Spinal cord (tissue), 9 donors: ENCODE measurements at regions not wholly inside any gene's neighbourhood (a gene's known extent, or its start where the extent isn't known, plus 50 kb on each side); places are given as distances from the start of the nearest gene placed in this dataset.
A peak's percentile ranks its signal among the peaks of the same experiment; 100 is the strongest.

ENCODE experiments used
- DNase-seq, 6 donors: peaks; one replicate each; pipeline versions ENCODE4 v3.0.0 to v3.0.0-alpha.2; 2013 to 2015; ENCODE audit warnings: low spot score in 6 of 6, low read depth in 4 of 6
- H3K27ac ChIP-seq: one replicate; pipeline ENCODE4 v1.5.1; 2013; ENCODE audit warnings: low read depth, low read length, control low read depth
- H3K27me3 ChIP-seq: one replicate; pipeline ENCODE4 v1.6.1; 2013; ENCODE audit warnings: low read length; ENCODE audit not compliant: control insufficient read depth, insufficient read depth
- H3K36me3 ChIP-seq: one replicate; pipeline ENCODE4 v1.6.1; 2013; ENCODE audit warnings: low read length; ENCODE audit not compliant: control insufficient read depth, insufficient read depth
- H3K4me1 ChIP-seq: one replicate; pipeline ENCODE4 v1.6.1; 2013; ENCODE audit warnings: low read length; ENCODE audit not compliant: control insufficient read depth, insufficient read depth
- H3K4me3 ChIP-seq: one replicate; pipeline ENCODE4 v1.5.1; 2013; ENCODE audit warnings: low read depth, low read length, control low read depth
- H3K9me3 ChIP-seq: one replicate; pipeline ENCODE4 v1.6.1; 2013; ENCODE audit warnings: low read length; ENCODE audit not compliant: control insufficient read depth, insufficient read depth
- WGBS: methylation state at CpG from one replicate; pipeline ENCODE4 v1.1.5; 2013; ENCODE audit warnings: missing lambda C conversion rate; ENCODE audit not compliant: insufficient coverage; 5-methylcytosine and 5-hydroxymethylcytosine counted together
- donor health status: healthy.

DNA sequence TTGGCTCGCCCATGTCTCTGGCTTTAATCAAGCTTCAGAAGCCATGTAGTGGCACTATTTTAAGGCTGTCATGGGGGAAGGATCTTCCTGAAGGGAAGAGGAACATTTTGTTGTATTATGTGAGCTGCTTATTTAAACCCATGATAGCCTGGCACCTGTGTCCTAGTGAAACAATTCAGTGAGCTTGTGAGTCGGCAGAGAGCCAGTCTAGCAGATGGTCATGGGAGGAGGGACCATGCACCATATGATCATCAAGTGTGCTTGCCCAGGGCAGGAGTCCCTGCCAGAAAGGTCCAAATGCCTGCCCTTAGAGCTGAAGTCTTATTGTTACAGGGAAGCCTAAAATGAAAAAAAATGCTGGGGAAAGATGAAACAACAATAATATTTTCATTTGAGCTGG, 132.9 kb downstream of the PRDM13 start:
- Histone ChIP-seq H3K27ac (no peak overlapping the region), H3K4me1 (no peaks in the 10 kb centered on the region), H3K4me3 (no peak overlapping the region), H3K27me3 (peaks cover 2% of the 10 kb centered on the region), H3K9me3 (no peaks in the 10 kb centered on the region), H3K36me3 (no peaks in the 10 kb centered on the region)
- DNase-seq: peak in 2 of 6 donors; percentile 73 to 83
- WGBS: 50% methylated on average over 2 of the region's 2 CpGs

DNA sequence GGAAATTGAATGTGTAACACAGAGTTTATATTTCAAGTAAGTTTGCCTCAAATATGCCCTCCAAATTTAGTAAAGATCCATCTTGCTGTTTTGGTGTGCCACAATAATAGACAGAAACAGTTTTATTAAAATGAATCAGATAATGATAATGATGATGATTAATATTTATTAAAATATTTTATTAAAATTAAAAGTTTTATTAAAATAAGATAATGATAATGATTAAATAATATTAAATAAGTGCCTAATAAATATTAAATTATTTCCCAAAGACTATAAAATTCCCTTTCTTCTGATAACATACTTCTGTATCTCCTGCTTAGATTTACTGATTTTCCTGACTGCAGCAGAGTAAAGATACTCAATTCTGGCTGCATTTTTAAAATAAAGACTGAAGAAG, 134.5 kb downstream of the PRDM13 start:
- no peak for DNase-seq
- no peaks in the 10 kb centered on the region for H3K9me3 ChIP-seq
- no peak overlapping the region for H3K27ac ChIP-seq
- H3K36me3 ChIP-seq: no peaks in the 10 kb centered on the region
- H3K4me3 ChIP-seq: no peak overlapping the region
- no peaks in the 10 kb centered on the region for H3K4me1 ChIP-seq
- H3K27me3 ChIP-seq: peaks cover 2% of the 10 kb centered on the region

DNA sequence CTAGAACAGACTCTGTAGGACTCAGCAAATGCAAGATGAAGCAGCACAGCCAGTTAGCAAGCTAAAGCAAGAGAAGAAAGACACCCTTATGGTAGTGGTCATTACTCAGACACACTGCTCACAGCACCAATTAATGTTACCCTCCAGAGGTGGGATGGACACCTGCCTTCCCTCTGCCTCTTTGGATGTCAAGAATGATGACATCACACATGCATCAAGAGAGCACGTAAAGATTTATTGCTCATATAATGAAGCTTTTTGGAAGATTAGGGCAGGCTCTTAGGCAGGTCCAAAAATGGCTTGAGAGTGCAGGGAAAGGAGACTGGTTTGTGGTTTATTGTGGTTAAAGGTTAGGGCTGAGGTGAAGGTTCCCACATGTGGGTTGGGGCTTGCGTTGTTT, 137.0 kb downstream of the PRDM13 start:
- Histone ChIP-seq H3K4me1 (no peaks in the 10 kb centered on the region), H3K27ac (no peak overlapping the region), H3K9me3 (no peaks in the 10 kb centered on the region), H3K27me3 (peaks cover 2% of the 10 kb centered on the region), H3K36me3 (no peaks in the 10 kb centered on the region), H3K4me3 (no peak overlapping the region)
- WGBS: 89% methylated on average over 1 of the region's 2 CpGs
- no peak for DNase-seq

DNA sequence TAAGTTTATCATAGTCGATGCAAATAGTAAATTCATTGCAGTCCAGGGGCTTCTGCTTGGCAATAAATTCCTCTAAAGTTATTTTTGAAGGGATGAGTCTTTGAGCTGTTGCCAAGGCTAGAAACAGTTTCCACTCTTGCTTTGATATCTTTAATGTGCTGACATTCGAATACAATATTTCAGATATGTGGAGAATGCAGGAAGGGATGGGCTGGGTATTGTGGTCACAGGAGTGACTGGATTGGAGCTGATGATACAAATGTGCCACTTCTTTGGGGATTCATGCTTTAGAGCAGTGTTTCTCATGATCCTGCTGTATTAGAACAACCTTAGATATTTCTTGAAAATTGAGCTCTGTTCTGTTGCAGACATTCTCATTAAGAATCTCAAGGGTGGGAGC, 139.0 kb downstream of the PRDM13 start:
- Histone ChIP-seq H3K27ac (no peak overlapping the region), H3K4me1 (no peaks in the 10 kb centered on the region), H3K9me3 (no peaks in the 10 kb centered on the region), H3K27me3 (peaks cover 2% of the 10 kb centered on the region), H3K36me3 (no peaks in the 10 kb centered on the region), H3K4me3 (no peak overlapping the region)
- no peak for DNase-seq
- 86% methylated on average over 1 of the region's 2 CpGs for WGBS

DNA sequence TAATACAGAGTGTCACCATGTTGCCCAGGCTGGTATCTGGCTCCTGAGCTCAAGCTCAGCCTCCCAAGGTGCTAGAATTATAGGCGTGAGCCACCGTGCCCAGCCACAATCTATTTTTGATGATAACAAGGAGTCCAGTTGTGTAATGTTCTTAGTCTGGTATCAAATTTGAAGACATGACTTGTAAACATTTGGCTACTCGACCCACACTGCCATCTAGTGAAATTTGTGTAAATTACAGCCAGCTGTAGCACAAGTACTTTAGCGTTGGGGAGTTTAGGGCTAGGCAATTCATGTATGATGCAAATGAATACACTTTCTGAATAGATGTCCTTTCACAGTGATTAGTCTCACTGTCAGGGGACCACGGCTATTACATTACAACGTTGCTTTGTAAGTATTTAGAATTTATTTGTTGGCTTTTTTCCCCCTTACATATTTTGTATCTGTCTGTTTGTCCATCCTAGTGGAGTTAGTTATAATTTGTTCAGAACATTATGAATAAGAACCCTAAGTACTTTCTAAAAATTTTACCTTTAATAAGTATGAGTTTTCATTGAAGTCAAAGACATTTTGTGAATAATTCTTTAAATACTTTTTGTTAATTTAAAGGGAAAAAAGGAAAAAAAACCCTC, 139.7 kb downstream of the PRDM13 start:
- no peaks in the 10 kb centered on the region for H3K36me3 ChIP-seq
- peak; percentile 49 to 93 (median 63) for DNase-seq
- no peaks in the 10 kb centered on the region for H3K4me1 ChIP-seq
- H3K9me3 ChIP-seq: no peaks in the 10 kb centered on the region
- WGBS: no CpG with 5 or more reads among the region's 6 CpGs
- H3K4me3 ChIP-seq: no peak overlapping the region
- peaks cover 2% of the 10 kb centered on the region for H3K27me3 ChIP-seq
- H3K27ac ChIP-seq: no peak overlapping the region

DNA sequence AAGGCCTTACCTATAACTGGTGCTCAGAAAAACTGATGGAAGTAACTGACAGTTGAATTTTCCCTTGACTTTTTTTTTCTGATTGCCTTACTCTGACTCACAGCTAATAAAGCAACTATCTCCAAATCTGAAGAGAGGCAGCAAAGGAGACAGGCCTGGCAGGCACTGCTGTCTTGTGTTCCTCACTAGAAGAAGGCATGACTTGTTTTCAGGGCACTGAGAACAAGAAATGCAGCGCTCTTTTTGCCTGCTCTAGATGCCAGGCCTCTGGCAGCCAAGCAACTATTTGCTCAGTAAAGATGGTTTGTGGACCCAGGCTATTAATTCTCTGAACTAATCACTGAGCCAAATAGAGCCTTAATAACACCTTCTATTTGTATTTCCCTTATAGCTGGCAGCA, 155.1 kb downstream of the PRDM13 start:
- no peaks in the 10 kb centered on the region for H3K4me1 ChIP-seq
- no peak overlapping the region for H3K4me3 ChIP-seq
- no peak overlapping the region for H3K27ac ChIP-seq
- DNase-seq: peak in 1 of 6 donors; percentile 11
- no peaks in the 10 kb centered on the region for H3K36me3 ChIP-seq
- WGBS: 63% methylated on average over 1 of the region's 1 CpG
- no peaks in the 10 kb centered on the region for H3K9me3 ChIP-seq
- no peaks in the 10 kb centered on the region for H3K27me3 ChIP-seq

DNA sequence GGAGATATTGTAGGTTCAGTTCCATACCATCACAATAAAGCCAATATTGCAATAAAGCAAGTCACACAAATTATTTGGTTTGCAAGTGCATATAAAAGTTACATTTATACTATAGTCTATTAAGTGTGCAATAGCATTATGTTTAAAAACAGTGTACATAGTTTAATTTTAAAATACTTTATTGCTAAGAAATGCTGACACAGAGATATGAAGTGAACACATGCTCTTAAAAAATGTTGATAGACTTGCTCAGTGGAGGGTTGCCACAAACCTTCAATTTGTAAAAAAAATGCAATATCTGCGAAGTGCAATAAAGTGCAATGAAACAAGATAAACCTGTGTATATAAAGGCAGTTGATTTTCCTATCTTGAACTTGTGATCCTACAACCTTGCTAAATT, 161.5 kb downstream of the PRDM13 start:
- no peaks in the 10 kb centered on the region for H3K27me3 ChIP-seq
- WGBS: 100% methylated on average over 1 of the region's 1 CpG
- H3K4me1 ChIP-seq: no peaks in the 10 kb centered on the region
- no peaks in the 10 kb centered on the region for H3K36me3 ChIP-seq
- no peak overlapping the region for H3K4me3 ChIP-seq
- H3K27ac ChIP-seq: no peak overlapping the region
- H3K9me3 ChIP-seq: no peaks in the 10 kb centered on the region
- no peak for DNase-seq

DNA sequence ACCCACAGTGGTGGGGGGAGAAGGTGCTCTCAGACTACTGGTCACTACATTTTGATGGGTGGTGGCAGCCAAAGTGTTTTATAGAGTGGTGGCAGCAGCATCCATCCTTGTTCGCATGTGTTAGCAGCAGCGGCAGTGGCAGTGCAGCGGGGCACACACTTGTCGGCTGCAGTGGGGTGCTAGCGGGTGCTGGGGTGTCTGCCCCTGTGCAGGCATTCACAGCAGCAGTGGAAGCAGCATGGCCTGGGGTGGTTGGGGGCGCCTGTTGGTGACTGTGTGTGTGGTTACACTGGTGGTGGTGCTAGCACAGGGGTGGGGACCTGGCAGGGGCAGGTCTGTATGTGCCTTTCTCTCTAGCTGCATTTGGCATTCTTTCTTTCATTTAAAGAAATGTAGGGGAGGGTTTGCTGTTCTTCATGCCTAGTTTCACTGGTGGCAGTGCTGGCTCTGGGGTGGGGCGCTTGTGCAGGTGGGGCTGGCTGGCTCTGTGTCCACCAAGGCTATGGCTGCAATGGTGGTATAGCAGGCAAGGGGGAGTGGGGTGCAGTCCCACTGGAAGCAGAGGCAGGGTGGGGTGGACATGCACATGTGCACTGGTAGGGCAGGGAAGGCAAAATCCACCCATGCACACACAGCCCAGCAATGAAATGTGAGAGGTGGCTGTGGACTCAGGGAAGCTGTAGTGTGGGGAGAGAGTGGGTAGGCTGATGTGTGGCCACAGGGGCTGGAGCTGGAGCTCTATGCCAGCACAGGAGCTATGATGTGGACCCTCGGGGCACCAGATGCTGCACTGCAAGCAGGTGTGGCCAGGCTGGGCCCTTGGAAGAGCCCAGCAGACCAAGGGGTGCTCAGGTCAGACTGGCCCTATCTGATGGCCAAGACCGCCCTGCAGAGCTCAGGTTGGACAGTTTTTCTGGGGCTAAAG, 173.3 kb downstream of the PRDM13 start:
- no peak overlapping the region for H3K27ac ChIP-seq
- WGBS: 89% methylated on average over 9 of the region's 9 CpGs
- no peaks in the 10 kb centered on the region for H3K27me3 ChIP-seq
- no peak overlapping the region for H3K4me3 ChIP-seq
- no peak for DNase-seq
- H3K9me3 ChIP-seq: no peaks in the 10 kb centered on the region
- H3K4me1 ChIP-seq: no peaks in the 10 kb centered on the region
- no peaks in the 10 kb centered on the region for H3K36me3 ChIP-seq

DNA sequence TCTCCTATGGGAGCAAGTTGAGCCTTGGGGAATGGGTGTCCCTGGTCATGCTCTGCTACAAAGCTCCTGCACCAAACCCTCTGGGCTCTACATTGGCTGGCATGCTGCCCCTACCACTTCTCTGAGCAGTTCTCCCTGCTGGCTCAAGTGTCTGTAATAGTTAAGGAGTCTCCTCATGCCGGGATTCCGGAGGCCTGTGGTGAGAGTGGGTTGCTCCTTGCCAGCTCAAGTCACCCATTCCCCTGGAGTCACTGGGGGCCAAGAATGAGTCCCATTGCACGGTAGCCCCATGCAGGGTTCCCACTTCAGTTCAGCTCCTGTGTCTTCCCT, 173.9 kb downstream of the PRDM13 start:
- no peaks in the 10 kb centered on the region for H3K36me3 ChIP-seq
- H3K9me3 ChIP-seq: no peaks in the 10 kb centered on the region
- WGBS: 83% methylated on average over 1 of the region's 3 CpGs
- no peak overlapping the region for H3K27ac ChIP-seq
- H3K4me1 ChIP-seq: no peaks in the 10 kb centered on the region
- H3K4me3 ChIP-seq: no peak overlapping the region
- no peak for DNase-seq
- H3K27me3 ChIP-seq: no peaks in the 10 kb centered on the region

DNA sequence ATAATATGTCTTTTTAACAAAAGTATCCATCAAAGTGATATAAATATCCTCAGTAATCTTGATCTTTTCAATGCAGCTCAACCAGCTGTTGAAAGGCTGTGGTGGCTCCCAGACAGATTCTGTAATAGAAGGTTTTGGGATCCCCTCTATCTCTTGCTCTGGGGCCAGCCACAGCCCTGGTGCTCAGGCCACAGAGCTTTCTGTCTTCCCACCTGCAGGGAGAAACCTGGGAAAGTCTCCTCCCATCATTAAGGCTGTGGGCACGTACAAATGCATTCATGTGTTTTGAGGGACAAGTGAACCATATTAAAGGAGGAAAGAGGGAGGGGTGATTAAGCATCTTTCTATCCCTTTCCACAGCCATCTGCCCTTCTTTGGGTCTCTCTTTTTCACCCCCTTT, 183.1 kb downstream of the PRDM13 start:
- DNase-seq: no peak
- Histone ChIP-seq H3K27ac (no peak overlapping the region), H3K4me1 (no peaks in the 10 kb centered on the region), H3K36me3 (no peaks in the 10 kb centered on the region), H3K9me3 (no peaks in the 10 kb centered on the region), H3K27me3 (no peaks in the 10 kb centered on the region), H3K4me3 (no peak overlapping the region)
- no CpG with 5 or more reads among the region's 1 CpG for WGBS
